ENCODE measurements at regions not wholly inside any gene's neighbourhood (a gene's known extent, or its start where the extent isn't known, plus 50 kb on each side); places are given as distances from the start of the nearest gene placed in this dataset.

- TF ChIP-seq EP300 (IDR thresholded peaks at IDR 0.05), result no peak
- no peak for TF ChIP-seq POLR2AphosphoS5 (IDR thresholded peaks at IDR 0.05)
Measured at GRCh38 chr14:71541271-71541670, 391.0 kb upstream of the RGS6 start.

Measured in stomach (tissue), 4 donors.